Activated naive CD8-positive, alpha-beta T cell treated with anti-CD3 and anti-CD28 coated beads, Interleukin-2, amount 10 ng/mL, durations not matched to agents 7 days and 5 days (primary cell): ENCODE measurements at regions not wholly inside any gene's neighbourhood (a gene's known extent, or its start where the extent isn't known, plus 50 kb on each side); places are given as distances from the start of the nearest gene placed in this dataset.

Experiments used
- ATAC-seq: fragments of 150-1000 bp; cut with Tn5 transposase; one replicate; pipeline ENCODE4 v1.10.0; 2021; ENCODE audit warnings: low read depth, moderate library complexity
- POLR2A ChIA-PET: fragments of 350-600 bp; sonication (Branson Sonifier 250); formaldehyde crosslinking; loops from one replicate; lab custom pipeline; 2021; ENCODE audit warnings: antibody characterized with exemption; lab: Charles Lee
- DNase-seq: peaks from one replicate; pipeline ENCODE4 v3.0.0; 2021
- H3K27ac Mint-ChIP-seq: one replicate; pipeline ENCODE4 v1.8.0; 2022; ENCODE audit warnings: mild to moderate bottlenecking, mixed read lengths
- H3K27me3 Mint-ChIP-seq: one replicate; pipeline ENCODE4 v1.8.0; 2022; ENCODE audit warnings: mild to moderate bottlenecking, moderate library complexity, mixed read lengths
- H3K36me3 Mint-ChIP-seq: one replicate; pipeline ENCODE4 v1.8.0; 2021; ENCODE audit warnings: mild to moderate bottlenecking, mixed read lengths
- H3K4me1 Mint-ChIP-seq: one replicate; pipeline ENCODE4 v1.8.0; 2021; ENCODE audit warnings: mixed read lengths
- H3K4me3 Mint-ChIP-seq: one replicate; pipeline ENCODE4 v1.8.0; 2022; ENCODE audit warnings: mild to moderate bottlenecking, moderate library complexity, mixed read lengths
- H3K9me3 Mint-ChIP-seq: one replicate; pipeline ENCODE4 v1.8.0; 2021; ENCODE audit warnings: mixed read lengths

- H3K27me3 Mint-ChIP-seq = no peaks in the 10 kb centered on the region
- H3K27ac Mint-ChIP-seq = no peak overlapping the region
- H3K4me3 Mint-ChIP-seq = no peak overlapping the region
- H3K9me3 Mint-ChIP-seq = no peaks in the 10 kb centered on the region
- no peaks in the 10 kb centered on the region for H3K4me1 Mint-ChIP-seq
- no peaks in the 10 kb centered on the region for H3K36me3 Mint-ChIP-seq
- ATAC-seq (no peak), DNase-seq (no peak)
- POLR2A ChIA-PET = no interaction called here
Observed at GRCh38 chr2:129731907-129732629, 247.4 kb upstream of the RAB6C start.

- no peak overlapping the region for H3K27ac Mint-ChIP-seq
- no peak for ATAC-seq
- no peaks in the 10 kb centered on the region for H3K27me3 Mint-ChIP-seq
- H3K4me3 Mint-ChIP-seq = no peak overlapping the region
- POLR2A ChIA-PET = no interaction called here
- no peaks in the 10 kb centered on the region for H3K36me3 Mint-ChIP-seq
- DNase-seq = no peak
- H3K9me3 Mint-ChIP-seq = no peaks in the 10 kb centered on the region
- H3K4me1 Mint-ChIP-seq = no peaks in the 10 kb centered on the region
Observed at GRCh38 chr2:129732630-129733026, 246.8 kb upstream of the RAB6C start.

- Mint-ChIP-seq H3K27ac (no peak overlapping the region), H3K36me3 (no peaks in the 10 kb centered on the region), H3K27me3 (no peaks in the 10 kb centered on the region), H3K9me3 (no peaks in the 10 kb centered on the region), H3K4me1 (no peaks in the 10 kb centered on the region), H3K4me3 (no peak overlapping the region)
- no peak for DNase-seq
- ATAC-seq = no peak
- POLR2A ChIA-PET = no interaction called here
Observed at GRCh38 chr2:129733041-129733440, 246.4 kb upstream of the RAB6C start.

GRCh38 chr2:129733579-129733978 is 245.9 kb upstream of the RAB6C start:
- Mint-ChIP-seq H3K4me1 (no peaks in the 10 kb centered on the region), H3K4me3 (no peak overlapping the region), H3K9me3 (no peaks in the 10 kb centered on the region), H3K27me3 (no peaks in the 10 kb centered on the region), H3K36me3 (no peaks in the 10 kb centered on the region), H3K27ac (no peak overlapping the region)
- ATAC-seq (no peak), DNase-seq (no peak)
- POLR2A ChIA-PET = no interaction called here

- POLR2A ChIA-PET = no interaction called here
- no peaks in the 10 kb centered on the region for H3K9me3 Mint-ChIP-seq
- DNase-seq (no peak), ATAC-seq (no peak)
- no peak overlapping the region for H3K4me3 Mint-ChIP-seq
- no peak overlapping the region for H3K27ac Mint-ChIP-seq
- H3K36me3 Mint-ChIP-seq = no peaks in the 10 kb centered on the region
- no peaks in the 10 kb centered on the region for H3K4me1 Mint-ChIP-seq
- no peaks in the 10 kb centered on the region for H3K27me3 Mint-ChIP-seq
Observed at GRCh38 chr2:129734343-129735034, 245.0 kb upstream of the RAB6C start.

GRCh38 chr2:129735576-129735975 is 243.9 kb upstream of the RAB6C start:
- POLR2A ChIA-PET = no interaction called here
- Mint-ChIP-seq H3K27ac (no peak overlapping the region), H3K27me3 (no peaks in the 10 kb centered on the region), H3K9me3 (no peaks in the 10 kb centered on the region), H3K36me3 (no peaks in the 10 kb centered on the region), H3K4me1 (no peaks in the 10 kb centered on the region), H3K4me3 (no peak overlapping the region)
- DNase-seq = no peak
- no peak for ATAC-seq

GRCh38 chr2:129737660-129738527 is 241.6 kb upstream of the RAB6C start:
- POLR2A ChIA-PET = no interaction called here
- DNase-seq (no peak), ATAC-seq (no peak)
- Mint-ChIP-seq H3K9me3 (no peaks in the 10 kb centered on the region), H3K27me3 (no peaks in the 10 kb centered on the region), H3K27ac (no peak overlapping the region), H3K4me3 (no peak overlapping the region), H3K36me3 (no peaks in the 10 kb centered on the region), H3K4me1 (no peaks in the 10 kb centered on the region)

GRCh38 chr2:129738799-129739198 is 240.7 kb upstream of the RAB6C start:
- H3K27ac Mint-ChIP-seq = no peak overlapping the region
- no peaks in the 10 kb centered on the region for H3K27me3 Mint-ChIP-seq
- no peaks in the 10 kb centered on the region for H3K36me3 Mint-ChIP-seq
- no peak overlapping the region for H3K4me3 Mint-ChIP-seq
- DNase-seq (no peak), ATAC-seq (no peak)
- H3K9me3 Mint-ChIP-seq = no peaks in the 10 kb centered on the region
- POLR2A ChIA-PET = no interaction called here
- H3K4me1 Mint-ChIP-seq = no peaks in the 10 kb centered on the region

- H3K36me3 Mint-ChIP-seq = no peaks in the 10 kb centered on the region
- no peak for DNase-seq
Observed at GRCh38 chr2:129740504-129740903, 239.0 kb upstream of the RAB6C start.

GRCh38 chr2:129741165-129741564 is 238.3 kb upstream of the RAB6C start:
- H3K27ac Mint-ChIP-seq = no peak overlapping the region
- H3K27me3 Mint-ChIP-seq = no peaks in the 10 kb centered on the region
- no peak overlapping the region for H3K4me3 Mint-ChIP-seq
- POLR2A ChIA-PET = no interaction called here
- ATAC-seq (no peak), DNase-seq (no peak)
- no peaks in the 10 kb centered on the region for H3K9me3 Mint-ChIP-seq
- no peaks in the 10 kb centered on the region for H3K36me3 Mint-ChIP-seq
- H3K4me1 Mint-ChIP-seq = no peaks in the 10 kb centered on the region

More at GRCh38 chr2:129740504-129740903, 239.0 kb upstream of the RAB6C start:
- H3K4me3 Mint-ChIP-seq = no peak overlapping the region
- no peak for ATAC-seq
- H3K27me3 Mint-ChIP-seq = no peaks in the 10 kb centered on the region
- POLR2A ChIA-PET = no interaction called here
- no peaks in the 10 kb centered on the region for H3K9me3 Mint-ChIP-seq
- H3K27ac Mint-ChIP-seq = no peak overlapping the region
- no peaks in the 10 kb centered on the region for H3K4me1 Mint-ChIP-seq

- H3K36me3 Mint-ChIP-seq = no peaks in the 10 kb centered on the region
- ATAC-seq (no peak), DNase-seq (no peak)
- H3K27me3 Mint-ChIP-seq = no peaks in the 10 kb centered on the region
- H3K9me3 Mint-ChIP-seq = no peaks in the 10 kb centered on the region
- no peaks in the 10 kb centered on the region for H3K4me1 Mint-ChIP-seq
- POLR2A ChIA-PET = no interaction called here
- no peak overlapping the region for H3K4me3 Mint-ChIP-seq
- no peak overlapping the region for H3K27ac Mint-ChIP-seq
Observed at GRCh38 chr2:129741623-129742022, 237.8 kb upstream of the RAB6C start.

GRCh38 chr2:129742415-129743180 is 236.9 kb upstream of the RAB6C start:
- H3K27me3 Mint-ChIP-seq = no peaks in the 10 kb centered on the region
- no peak for DNase-seq
- no peaks in the 10 kb centered on the region for H3K4me1 Mint-ChIP-seq
- ATAC-seq = no peak
- H3K36me3 Mint-ChIP-seq = no peaks in the 10 kb centered on the region
- H3K9me3 Mint-ChIP-seq = no peaks in the 10 kb centered on the region
- H3K27ac Mint-ChIP-seq = no peak overlapping the region
- POLR2A ChIA-PET = no interaction called here
- H3K4me3 Mint-ChIP-seq = no peak overlapping the region

- Mint-ChIP-seq H3K4me3 (no peak overlapping the region), H3K27ac (no peak overlapping the region), H3K9me3 (no peaks in the 10 kb centered on the region), H3K36me3 (no peaks in the 10 kb centered on the region), H3K4me1 (no peaks in the 10 kb centered on the region), H3K27me3 (peaks cover 1% of the 10 kb centered on the region)
- POLR2A ChIA-PET = no interaction called here
- DNase-seq (no peak), ATAC-seq (no peak)
Observed at GRCh38 chr2:129744141-129744540, 235.3 kb upstream of the RAB6C start.
